T follicular helper cell (primary cell): ENCODE measurements at regions not wholly inside any gene's neighbourhood (a gene's known extent, or its start where the extent isn't known, plus 50 kb on each side); places are given as distances from the start of the nearest gene placed in this dataset.

Experiments used
- DNase-seq: peaks from one replicate; pipeline ENCODE4 v3.0.0-alpha.2; 2020; ENCODE audit warnings: low read depth

DNA sequence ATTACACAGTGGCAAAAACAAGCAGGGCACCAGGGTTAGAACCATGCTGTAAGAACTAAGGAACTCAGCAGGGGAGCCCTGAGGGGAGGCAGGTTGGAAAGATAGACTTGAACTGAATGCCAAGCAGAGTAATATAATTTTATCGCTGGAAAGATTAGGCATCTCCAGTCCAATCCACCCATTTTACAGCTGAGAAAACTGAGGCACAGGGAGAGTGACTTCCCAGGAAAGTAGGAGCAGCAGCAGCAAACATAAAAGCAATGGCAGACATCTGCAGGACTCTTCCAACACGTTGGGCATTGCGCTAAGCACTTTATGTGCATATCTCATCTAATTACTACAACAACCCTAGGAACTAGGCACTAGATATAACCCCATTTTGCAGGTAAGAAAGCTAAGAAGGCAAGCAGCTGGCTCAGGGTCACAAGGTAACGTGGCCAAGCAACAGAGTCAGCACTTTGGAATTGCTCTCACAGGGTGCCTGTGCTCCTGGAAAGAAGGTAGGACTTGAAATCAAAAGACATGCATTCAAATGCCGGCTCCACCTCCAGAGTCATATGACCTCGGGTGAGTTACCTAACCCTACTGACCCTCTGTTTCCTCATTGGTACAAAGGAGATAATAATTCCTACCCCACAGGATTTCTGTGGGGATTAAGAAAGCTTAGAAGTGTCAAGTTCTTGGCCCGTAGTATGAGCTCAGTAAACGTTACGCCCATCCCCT lies 215.3 kb downstream of the BARX2 start:
- DNase-seq: no peak

DNA sequence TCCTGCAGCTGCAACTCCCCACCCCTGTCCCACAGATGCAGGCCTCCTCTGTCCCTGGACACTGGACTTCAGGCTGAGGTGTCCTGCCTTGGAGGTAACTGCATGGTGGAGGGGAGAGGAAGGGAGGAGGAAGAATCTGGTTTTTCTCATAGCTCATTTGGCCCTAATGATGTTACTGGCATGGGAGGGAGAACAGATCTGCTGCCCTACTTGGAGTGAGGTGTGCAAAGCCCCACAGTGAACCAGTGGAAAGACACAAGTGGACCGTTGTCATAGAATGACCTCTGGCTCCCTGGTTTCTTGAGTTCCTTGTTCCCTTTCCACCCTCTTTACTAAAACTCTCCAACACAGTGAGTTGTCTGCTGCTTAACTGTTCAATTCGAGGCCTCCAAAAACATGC lies 215.9 kb downstream of the BARX2 start:
- no peak for DNase-seq

DNA sequence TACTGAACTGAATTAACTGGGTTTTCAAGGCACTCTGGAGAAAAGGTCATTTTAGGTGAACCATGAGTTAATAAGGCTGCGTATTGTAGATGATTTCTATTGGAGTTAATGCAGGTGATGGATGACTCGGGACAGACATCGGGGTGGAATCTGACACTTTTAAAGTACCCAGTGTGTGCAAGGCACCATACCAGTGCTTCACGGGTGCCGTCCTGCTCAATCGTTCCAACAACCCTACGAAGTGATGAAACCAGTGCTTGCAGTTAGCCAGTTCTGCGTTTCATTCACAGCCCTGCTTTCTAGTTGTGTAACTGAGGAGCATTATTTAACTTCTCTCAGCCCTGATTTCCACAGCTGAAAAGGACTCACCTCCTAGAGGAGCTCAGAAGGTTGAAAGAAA lies 216.5 kb downstream of the BARX2 start:
- no peak for DNase-seq

GRCh38 chr11:129593098-129593497 lies 217.4 kb downstream of the BARX2 start:
- no peak for DNase-seq

- no peak for DNase-seq
These were observed 219.7 kb downstream of the BARX2 start for GRCh38 chr11:129595038-129595962.

GRCh38 chr11:129596351-129596750 lies 219.3 kb upstream of the TMEM45B start:
- DNase-seq: no peak

DNA sequence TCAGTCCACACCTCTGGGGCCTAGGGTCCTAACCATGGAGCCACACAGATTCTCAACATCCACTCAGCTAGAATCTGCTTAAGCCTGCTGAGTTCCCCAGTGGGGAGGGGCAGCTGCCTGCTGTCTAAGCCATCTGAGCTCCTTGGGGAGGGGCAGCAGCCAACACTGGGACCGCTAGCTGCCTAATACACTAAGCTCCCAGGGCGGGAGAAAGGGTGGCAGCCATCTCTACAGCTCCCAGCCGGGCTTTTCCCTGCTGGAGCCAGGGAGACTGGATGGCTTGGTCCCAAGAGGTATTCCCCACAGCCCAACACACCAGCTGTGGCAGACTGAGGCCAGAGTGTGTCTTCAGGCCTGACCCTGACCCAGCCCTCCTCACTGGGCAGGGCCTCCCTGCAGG lies 217.3 kb upstream of the TMEM45B start:
- DNase-seq: no peak

DNA sequence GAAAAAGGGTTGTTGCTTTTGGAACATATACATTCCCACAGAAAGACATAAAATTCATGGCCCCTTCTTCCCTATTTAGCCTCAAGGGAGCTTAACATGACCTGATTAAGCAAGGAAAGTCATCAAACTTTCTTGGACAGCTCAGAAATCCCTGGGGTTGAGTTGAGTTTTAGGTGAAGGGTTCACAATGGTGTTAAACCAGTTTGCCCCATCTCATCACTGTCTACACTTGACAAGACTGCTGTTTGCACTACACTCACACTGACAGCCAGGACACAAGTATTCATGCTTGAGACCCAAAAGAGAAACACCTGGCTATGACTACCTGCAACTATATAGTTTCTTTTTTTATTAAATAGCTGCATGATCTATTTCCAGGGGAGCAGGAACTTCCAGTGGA lies 209.8 kb upstream of the TMEM45B start:
- DNase-seq: no peak

DNA sequence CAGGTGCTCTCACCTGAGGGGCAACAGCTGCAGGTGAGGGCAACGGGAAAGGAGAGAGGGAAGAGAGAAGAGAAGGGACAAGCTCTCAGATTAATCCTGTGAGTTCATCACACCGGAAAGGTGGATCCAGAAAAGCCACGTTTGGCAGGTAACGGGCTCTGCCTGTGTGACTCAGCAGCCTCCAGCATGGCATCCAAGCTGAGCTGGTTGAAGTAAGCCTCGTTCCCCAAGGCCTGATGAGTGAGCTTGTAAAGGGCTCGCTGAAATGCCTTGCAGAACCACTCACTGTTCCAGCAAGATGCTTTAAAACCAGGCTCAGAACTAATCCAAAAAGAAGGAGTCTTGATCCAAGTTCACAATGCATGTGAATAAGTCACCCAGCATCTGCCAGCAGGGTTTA lies 206.9 kb upstream of the TMEM45B start:
- no peak for DNase-seq

GRCh38 chr11:129610125-129610524 lies 205.5 kb upstream of the TMEM45B start:
- no peak for DNase-seq

DNA sequence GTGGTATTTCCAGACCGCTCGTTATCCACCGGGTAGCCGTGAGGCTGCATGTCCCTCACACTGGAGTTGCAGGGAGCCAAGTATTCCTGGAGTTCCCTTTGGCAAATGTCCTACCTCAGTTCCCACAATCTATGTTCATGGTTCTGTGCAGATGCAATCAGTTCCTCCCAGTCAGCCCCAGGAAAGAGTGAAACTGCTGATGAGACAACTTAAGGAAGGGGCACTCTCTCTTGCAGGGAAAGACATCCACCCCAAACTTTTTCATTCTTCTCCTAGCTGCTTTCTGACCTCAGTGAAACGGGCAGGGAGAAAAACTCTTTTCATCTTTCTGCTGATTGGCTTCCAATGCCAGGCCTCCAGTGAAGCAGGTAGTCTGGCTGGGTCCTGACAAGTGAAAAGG lies 205.1 kb upstream of the TMEM45B start:
- DNase-seq: no peak

DNA sequence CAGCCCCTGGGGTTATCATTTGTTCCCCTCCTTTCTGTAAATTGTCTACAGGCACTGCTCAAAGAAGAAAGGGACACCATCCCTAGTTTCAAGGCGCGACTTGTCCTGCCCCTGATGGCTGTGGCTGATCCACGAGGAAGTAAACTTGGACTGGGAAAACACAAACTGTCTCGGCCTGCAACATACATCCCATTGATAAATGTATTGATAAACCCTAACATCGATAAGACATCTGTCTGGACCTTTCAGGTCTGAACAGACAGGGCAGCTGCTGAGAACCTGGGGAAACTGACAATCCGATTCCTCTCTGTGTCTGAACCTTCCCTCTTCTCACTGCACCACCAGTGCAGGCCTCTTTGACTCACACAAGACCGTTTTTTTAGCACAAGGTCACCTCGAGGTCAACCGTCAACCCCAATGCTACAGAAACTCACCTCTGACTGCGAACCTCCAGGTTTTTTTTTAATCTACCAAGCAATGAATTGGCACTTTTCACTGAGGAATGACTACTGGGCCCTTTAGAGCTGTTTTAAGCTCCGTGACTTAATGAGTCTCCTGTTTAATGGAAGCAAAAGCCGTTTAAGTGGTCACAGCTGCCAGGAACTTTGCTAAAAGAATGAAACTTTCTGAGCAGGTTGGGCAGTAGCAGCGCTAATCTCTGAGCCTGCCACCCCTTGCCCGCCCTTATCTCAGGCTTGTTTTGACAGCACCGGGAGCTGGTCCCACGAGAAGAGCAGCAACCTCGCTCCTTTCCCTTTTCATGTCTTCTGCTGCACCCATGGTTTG lies 203.8 kb upstream of the TMEM45B start:
- no peak for DNase-seq

- no peak for DNase-seq
These were observed 203.1 kb upstream of the TMEM45B start for GRCh38 chr11:129612447-129612961.

DNA sequence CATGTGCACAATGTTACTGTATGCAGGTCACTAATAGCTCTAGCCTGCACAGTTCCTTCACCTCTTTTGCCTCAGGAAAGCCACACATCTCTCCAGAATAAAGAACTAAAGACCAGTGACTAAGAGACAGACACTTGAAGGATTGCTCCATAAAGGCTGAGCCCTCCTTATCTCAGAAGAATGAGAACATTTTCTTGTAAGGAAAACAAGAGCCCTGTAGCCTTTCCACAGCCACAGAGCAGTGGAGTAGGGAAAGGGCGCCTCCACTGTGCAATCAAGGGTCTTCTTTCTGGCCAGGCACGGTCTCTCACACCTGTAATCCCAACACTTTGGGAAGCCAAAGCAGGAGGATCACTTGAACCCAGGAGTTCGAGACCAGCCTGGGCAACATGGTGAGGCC lies 202.6 kb upstream of the TMEM45B start:
- DNase-seq: no peak

- no peak for DNase-seq
These were observed 201.2 kb upstream of the TMEM45B start for GRCh38 chr11:129614256-129614944.

- no peak for DNase-seq
These were observed 197.5 kb upstream of the TMEM45B start for GRCh38 chr11:129618046-129618569.

- no peak for DNase-seq
These were observed 195.2 kb upstream of the TMEM45B start for GRCh38 chr11:129620237-129621104.

- no peak for DNase-seq
These were observed 189.7 kb upstream of the TMEM45B start for GRCh38 chr11:129625930-129626329.

GRCh38 chr11:129631201-129631600 lies 184.4 kb upstream of the TMEM45B start:
- DNase-seq: no peak

- DNase-seq: no peak
These were observed 178.7 kb upstream of the TMEM45B start for GRCh38 chr11:129636926-129637325.
